Panc1 (cell line): ENCODE measurements at regions not wholly inside any gene's neighbourhood (a gene's known extent, or its start where the extent isn't known, plus 50 kb on each side); places are given as distances from the start of the nearest gene placed in this dataset.

Experiments
- ATAC-seq: fragments of 200-7000 bp; cut with Tn5 transposase; 2 replicates; pipeline ENCODE4 v1.9.1; 2020; ENCODE audit warnings: mild to moderate bottlenecking, moderate library complexity
- BruUV-seq: library from RNA; stranded (reverse); fragments of 400-500 nt; replicated peaks from 2 replicates; lab custom pipeline; 2021; lab: Mats Ljungman, UMichigan
- CTCF ChIA-PET: fragments of 300-600 bp; sonication (Branson Sonifier 250); formaldehyde crosslinking; loops from one replicate; lab custom pipeline; 2022; ENCODE audit warnings: antibody characterized with exemption; lab: Charles Lee
- POLR2A ChIA-PET: fragments of 300-600 bp; sonication (Branson Sonifier 250); formaldehyde crosslinking; loops from one replicate; lab custom pipeline; 2022; ENCODE audit warnings: antibody characterized with exemption; lab: Charles Lee
- DNase-seq: peaks from one replicate; pipeline ENCODE4 v3.0.0-alpha.2; 2010; ENCODE audit warnings: low read depth, low spot score
- H3K27ac ChIP-seq: 2 replicates; pipeline ENCODE4 v1.5.1; 2011; ENCODE audit warnings: mild to moderate bottlenecking, low read length, inconsistent platforms
- H3K27me3 ChIP-seq: fragments of 200-500 bp; sonication (Bioruptor generic); 2 replicates; pipeline ENCODE4 v1.6.0; 2014; ENCODE audit warnings: low read length, inconsistent platforms; ENCODE audit not compliant: control insufficient read depth, insufficient read depth
- H3K36me3 ChIP-seq: fragments of 200-500 bp; sonication (Bioruptor generic); 2 replicates; pipeline ENCODE4 v1.5.1; 2014; ENCODE audit warnings: inconsistent platforms, mild to moderate bottlenecking, low read length, moderate library complexity; ENCODE audit not compliant: control insufficient read depth, insufficient read depth
- H3K4me1 ChIP-seq: 2 replicates; pipeline ENCODE4 v1.5.1; 2011; ENCODE audit warnings: inconsistent platforms, mild to moderate bottlenecking, low read length, moderate library complexity; ENCODE audit not compliant: control insufficient read depth, insufficient read depth
- H3K4me3 ChIP-seq, 2 experiments: 2 replicates each; pipeline ENCODE4 v1.5.1; 2011 to 2012; ENCODE audit warnings: low read depth in 2 of 2, low read length in 2 of 2, mild to moderate bottlenecking in 2 of 2, inconsistent platforms in 1 of 2, moderate library complexity in 1 of 2
- H3K9me3 ChIP-seq: fragments of 200-500 bp; sonication (Bioruptor generic); 2 replicates; pipeline ENCODE4 v1.5.1; 2014; ENCODE audit warnings: low read depth, mild to moderate bottlenecking, inconsistent platforms, low read length, moderate library complexity; ENCODE audit not compliant: control insufficient read depth, insufficient read depth
- CTCF ChIP-seq: fragments of 450-650 bp; IDR thresholded peaks from 2 replicates; pipeline ENCODE4 v1.5.1; 2017; ENCODE audit warnings: mild to moderate bottlenecking
- POLR2AphosphoS5 ChIP-seq: IDR thresholded peaks from 2 replicates; pipeline ENCODE4 v1.6.1; 2012; ENCODE audit warnings: mild to moderate bottlenecking, low read depth, low read length, moderate library complexity
- REST ChIP-seq, 2 experiments: IDR thresholded peaks; 2 replicates each; pipeline ENCODE4 v1.6.1; 2011 to 2012; ENCODE audit warnings: low read depth in 2 of 2, control low read depth in 1 of 2, low read length in 1 of 2, mild to moderate bottlenecking in 1 of 2, moderate library complexity in 1 of 2; ENCODE audit not compliant: insufficient read depth in 1 of 2
- SIN3A ChIP-seq: IDR thresholded peaks from 2 replicates; pipeline ENCODE4 v1.6.1; 2012; ENCODE audit warnings: low read depth, mild to moderate bottlenecking, low read length, moderate library complexity, borderline replicate concordance; ENCODE audit not compliant: insufficient read depth
- TCF7L2 ChIP-seq: IDR thresholded peaks from 2 replicates; pipeline ENCODE4 v1.6.1; 2011; ENCODE audit warnings: mild to moderate bottlenecking, low read depth, low read length, inconsistent platforms
- in situ Hi-C: cut with HindIII; loops from 2 replicates; pipeline ENCODE4 v1.10.0; 2016; ENCODE audit warnings: low sequenced_read_pairs, low pct_unique_long_range_greater_than_20kb
- intact Hi-C: fragments of 100-400 bp; cut with micrococcal nuclease; formaldehyde crosslinking; loops from one replicate; pipeline ENCODE4 v1.10.0; 2022; ENCODE audit not compliant: unreplicated experiment

GRCh38 chr6:116997496-116997895 lies 120.5 kb downstream of the RFX6 start:
- POLR2A ChIA-PET = no interaction called here
- intact Hi-C loops = no loop called here
- Histone ChIP-seq H3K9me3 (no peaks in the 10 kb centered on the region), H3K27ac (no peak overlapping the region), H3K36me3 (no peaks in the 10 kb centered on the region), H3K27me3 (no peaks in the 10 kb centered on the region), H3K4me3 (no peak overlapping the region), H3K4me1 (no peaks in the 10 kb centered on the region)
- ATAC-seq (no peak), DNase-seq (no peak)
- in situ Hi-C loops = no loop called here
- TF ChIP-seq CTCF (no peak), TCF7L2 (no peak), SIN3A (no peak), REST (IDR thresholded peaks at IDR 0.05; ENCODE audit: insufficient read depth in 1 of 2, low read depth in 2 of 2, low read length in 1 of 2) (no peak), POLR2AphosphoS5 (no peak)
- CTCF ChIA-PET = interaction anchor here (0.7 kb wide), 1 partner anchor 23 kb away, joined by 5 read pairs; no protein-coding TSS in a partner anchor
- no TSS peak for BruUV-seq

GRCh38 chr6:117007659-117008058 lies 130.6 kb downstream of the RFX6 start:
- no TSS peak for BruUV-seq
- Histone ChIP-seq H3K4me1 (no peaks in the 10 kb centered on the region), H3K27me3 (no peaks in the 10 kb centered on the region), H3K36me3 (no peaks in the 10 kb centered on the region), H3K4me3 (no peak overlapping the region), H3K9me3 (no peaks in the 10 kb centered on the region), H3K27ac (no peak overlapping the region)
- ATAC-seq = no peak
- no peak for TF ChIP-seq TCF7L2
- no peak for TF ChIP-seq POLR2AphosphoS5
- no peak for TF ChIP-seq CTCF
- TF ChIP-seq SIN3A = no peak
- no peak for TF ChIP-seq REST (IDR thresholded peaks at IDR 0.05; ENCODE audit: insufficient read depth in 1 of 2, low read depth in 2 of 2, low read length in 1 of 2)
- POLR2A ChIA-PET = no interaction called here
- intact Hi-C loops = no loop called here
- CTCF ChIA-PET = no interaction called here
- in situ Hi-C loops = no loop called here
- DNase-seq = no peak
